HG03558 (cell line): ENCODE measurements at regions not wholly inside any gene's neighbourhood (a gene's known extent, or its start where the extent isn't known, plus 50 kb on each side); places are given as distances from the start of the nearest gene placed in this dataset.
"Not testable (repeated sequence)": the region's sequence is repeated elsewhere in the genome, so short reads cannot be mapped to it uniquely, and the experiment has no call there.

ENCODE experiments used
- ATAC-seq: cut with Tn5 transposase; IDR thresholded peaks from one replicate; pipeline ENCODE4 v1.9.1; 2021; ENCODE audit warnings: moderate number of reproducible peaks; ENCODE audit not compliant: unreplicated experiment; ENCODE audit errors: extremely low read depth

DNA sequence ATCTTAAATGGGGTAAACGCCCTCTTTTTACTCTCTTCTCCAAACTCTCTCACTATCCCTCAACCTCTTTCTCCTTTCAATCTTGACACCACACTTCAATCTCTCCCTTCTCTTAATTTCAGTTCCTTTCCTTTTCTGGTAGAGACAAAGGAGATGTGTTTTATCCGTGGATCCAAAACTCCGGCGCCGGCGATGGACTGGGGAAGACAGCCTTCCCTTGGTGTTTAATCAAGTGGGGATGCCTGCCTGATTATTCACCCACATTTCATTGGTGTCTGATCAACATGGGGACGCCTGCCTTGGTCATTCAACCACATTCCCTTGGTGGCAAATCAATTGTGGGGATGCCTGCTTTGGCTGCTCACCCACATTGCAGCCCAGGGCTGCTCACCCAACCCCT, 205.3 kb upstream of the FKBP1C start:
- ATAC-seq, result not testable (repeated sequence)

DNA sequence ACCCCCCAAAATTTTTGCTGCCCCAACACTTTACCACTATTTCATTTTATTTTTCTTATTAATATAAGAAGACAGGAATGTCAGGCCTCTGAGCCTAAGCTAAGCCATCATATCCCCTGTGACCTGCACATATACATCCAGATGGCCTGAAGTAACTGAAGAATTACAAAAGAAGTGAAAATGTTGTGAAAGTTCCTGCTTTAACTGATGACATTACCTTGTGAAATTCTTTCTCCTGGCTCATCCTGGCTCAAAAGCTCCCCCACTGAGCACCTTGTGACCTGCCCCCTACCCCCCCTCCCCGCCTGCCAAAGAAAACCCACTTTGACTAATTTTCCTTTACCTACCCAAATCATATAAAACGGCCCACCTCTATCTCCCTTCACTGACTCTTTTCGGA, 200.3 kb upstream of the FKBP1C start:
- not testable (repeated sequence) for ATAC-seq

DNA sequence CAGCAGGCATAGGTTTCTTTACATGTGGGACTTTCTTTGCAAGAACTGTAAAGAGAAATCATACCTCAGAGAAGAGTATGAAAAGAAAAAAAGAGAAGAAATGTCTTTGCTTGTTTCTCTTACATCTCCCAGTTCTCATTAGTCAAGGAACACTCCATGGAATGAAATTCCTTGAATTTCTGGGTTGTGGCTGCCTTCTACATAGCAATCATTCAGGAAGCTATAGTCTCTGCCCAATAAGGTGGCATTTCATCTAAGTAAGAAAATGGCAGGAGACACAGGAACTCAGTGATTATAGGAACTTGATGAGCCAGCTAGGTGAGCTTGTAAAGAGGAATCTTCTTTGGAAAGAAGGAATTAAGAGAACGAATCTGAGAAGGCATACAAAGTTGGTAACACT, 197.0 kb upstream of the FKBP1C start:
- no peak for ATAC-seq

DNA sequence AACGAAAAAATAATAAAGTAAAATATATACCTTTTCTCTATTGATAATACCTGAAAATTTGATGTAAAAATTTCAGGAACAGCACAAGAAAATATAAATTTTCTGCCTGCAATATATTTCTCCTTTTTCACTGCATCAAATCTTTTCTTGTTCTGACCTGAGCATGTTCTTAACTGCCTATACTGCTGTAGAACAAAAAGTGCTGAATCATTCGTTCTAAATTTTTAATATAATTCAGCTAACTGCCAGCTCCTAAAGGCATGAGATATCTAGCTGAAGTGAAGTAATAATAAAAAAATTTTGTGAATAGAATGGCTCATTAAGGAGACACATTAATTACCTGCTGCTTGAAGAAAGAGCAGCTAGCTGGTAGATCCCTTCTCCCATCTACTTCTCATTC, 188.6 kb upstream of the FKBP1C start:
- no peak for ATAC-seq

- ATAC-seq, result no peak
Observed at GRCh38 chr6:63023726-63024125, 187.5 kb upstream of the FKBP1C start.

GRCh38 chr6:63049216-63049615, 162.1 kb upstream of the FKBP1C start:
- no peak for ATAC-seq

DNA sequence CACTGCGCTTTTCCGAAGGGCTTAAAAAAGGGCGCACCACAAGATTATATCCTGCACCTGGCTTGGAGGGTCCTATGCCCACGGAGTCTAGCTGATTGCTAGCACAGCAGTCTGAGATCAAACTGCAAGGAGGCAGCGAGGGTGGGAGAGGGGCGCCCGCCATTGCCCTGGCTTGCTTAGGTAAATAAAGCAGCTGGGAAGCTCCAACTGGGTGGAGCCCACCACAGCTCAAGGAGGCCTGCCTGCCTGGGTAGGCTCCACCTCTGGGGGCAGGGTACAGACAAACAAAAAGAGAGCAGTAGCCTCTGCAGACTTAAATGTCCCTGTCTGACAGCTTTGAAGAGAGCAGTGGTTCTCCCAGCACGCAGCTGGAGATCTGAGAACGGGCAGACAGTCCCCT, 158.1 kb upstream of the FKBP1C start:
- not testable (repeated sequence) for ATAC-seq

DNA sequence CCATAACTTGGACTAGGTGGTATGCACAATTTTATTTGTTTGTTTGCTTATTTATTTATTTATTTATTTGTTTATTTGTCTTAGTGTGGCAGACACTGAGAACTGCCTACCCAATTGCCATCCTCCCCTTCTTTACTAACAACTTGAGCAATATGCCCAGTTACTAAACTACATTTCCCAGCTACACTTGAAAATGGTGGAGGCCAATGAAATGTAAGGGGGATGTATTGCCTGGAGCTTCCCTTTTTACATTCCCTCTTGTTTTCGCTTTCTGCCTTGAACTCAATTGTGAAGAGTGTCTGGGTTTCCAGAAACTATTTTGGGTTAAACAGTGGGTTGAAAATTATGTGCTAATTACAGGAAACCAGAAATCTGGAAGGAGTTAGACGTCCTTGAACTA, 152.7 kb upstream of the FKBP1C start:
- no peak for ATAC-seq

GRCh38 chr6:63063631-63064271, 147.5 kb upstream of the FKBP1C start:
- no peak for ATAC-seq

- ATAC-seq, result no peak
Observed at GRCh38 chr6:63066055-63066704, 145.1 kb upstream of the FKBP1C start.

DNA sequence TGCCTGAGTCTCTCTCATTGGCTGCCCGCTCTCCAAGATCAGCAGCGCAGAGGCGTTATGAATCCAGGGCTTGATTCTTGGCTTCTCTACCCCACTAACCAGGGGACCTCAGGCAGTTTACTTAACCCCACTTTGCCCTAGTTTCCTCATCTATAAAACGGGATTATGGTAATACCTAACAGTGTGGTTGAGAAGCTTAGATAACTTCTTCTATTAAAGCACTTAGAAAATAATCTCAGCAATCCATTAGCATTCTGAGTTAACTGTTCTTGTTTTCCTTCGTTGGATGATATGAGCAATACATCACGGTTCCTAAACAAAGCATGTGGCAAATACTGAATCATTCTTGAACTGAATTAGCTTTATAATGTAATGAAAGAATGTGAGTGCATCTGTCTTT, 116.3 kb upstream of the FKBP1C start:
- ATAC-seq, result no peak

GRCh38 chr6:63097222-63097621, 114.0 kb upstream of the FKBP1C start:
- ATAC-seq, result peak; percentile 48

DNA sequence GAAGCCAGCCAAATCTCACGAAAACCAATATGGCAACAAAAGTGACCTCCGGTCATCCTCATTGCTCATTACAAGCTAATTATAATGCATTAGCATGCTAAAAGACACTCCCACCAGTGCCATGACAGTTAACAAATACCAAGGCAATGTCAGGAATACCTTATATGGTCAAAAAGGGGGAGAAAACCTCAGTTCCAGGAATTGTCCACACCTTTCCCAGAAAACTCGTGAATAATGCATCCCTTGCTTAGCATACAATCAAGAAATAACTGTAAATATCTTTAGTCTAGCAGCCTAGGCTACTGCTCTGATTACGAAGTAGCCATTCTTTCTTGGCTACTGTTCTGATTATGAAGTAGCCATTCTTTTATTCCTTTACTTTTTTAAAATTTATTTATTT, 112.5 kb upstream of the FKBP1C start:
- no peak for ATAC-seq

GRCh38 chr6:63099772-63100459, 111.4 kb upstream of the FKBP1C start:
- ATAC-seq, result no peak

DNA sequence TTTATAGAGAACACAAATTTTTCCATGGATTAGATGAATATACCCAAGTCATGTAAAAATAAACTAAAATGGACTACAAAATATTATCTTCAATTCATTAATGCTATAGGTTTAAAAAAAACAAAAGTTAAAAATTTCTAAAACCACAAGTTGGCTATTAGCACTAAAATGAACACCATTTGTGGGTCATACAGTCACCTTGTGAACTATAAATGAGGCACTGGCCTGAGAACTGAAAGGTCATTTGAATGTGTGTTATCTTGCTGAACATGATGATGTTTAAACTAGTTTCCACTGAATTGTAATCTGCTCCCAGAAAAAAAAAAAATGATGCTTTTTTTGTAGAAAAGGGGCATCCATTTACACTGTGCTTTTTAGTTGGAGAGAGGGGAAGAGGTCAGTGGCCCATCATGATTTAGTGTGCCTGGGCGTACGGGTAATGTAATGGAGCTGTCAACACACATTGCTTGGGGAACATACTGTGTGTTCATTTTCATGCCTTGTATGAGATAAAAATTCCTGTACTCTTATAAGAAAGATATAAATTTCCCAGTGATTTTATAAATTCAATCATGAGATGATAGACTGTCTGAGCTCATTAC, 96.6 kb upstream of the FKBP1C start:
- ATAC-seq, result no peak

DNA sequence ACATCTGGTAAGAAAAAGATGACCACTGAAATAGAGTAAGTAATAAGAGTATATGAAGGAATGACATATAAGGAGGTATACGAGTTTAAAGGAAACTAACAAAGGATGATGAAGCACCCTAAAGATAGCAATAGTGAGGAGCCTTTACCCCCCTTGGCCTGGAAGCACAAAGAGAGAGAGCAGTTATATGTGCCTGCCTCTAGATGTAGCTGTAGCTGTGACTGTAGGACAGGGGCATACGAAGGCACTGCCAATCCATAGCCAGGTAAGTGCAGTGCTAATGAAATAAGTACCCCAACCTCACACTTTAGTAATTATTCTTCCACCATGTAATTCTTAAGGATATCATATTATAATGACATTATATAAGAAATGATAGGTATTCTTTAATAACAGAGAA, 90.1 kb upstream of the FKBP1C start:
- ATAC-seq, result no peak

DNA sequence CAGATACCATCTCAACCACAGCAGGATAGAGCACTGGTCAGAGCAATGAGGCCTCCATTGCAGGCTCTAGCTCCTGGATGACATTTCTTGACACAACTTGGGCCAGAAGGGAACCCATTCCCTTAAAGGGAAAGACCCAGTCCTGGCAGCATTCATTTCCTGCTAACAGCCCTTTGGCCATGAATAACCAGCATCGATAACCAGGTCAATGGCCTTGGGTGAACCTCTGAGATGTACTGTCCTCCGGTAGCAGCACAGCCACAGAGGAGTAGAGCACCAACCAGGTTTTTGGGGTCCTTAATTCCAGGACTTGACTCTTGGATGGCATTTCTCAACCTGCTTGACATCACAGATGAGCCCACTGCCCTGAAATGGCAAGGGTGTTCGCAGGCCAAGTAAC, 71.2 kb upstream of the FKBP1C start:
- ATAC-seq, result no peak

DNA sequence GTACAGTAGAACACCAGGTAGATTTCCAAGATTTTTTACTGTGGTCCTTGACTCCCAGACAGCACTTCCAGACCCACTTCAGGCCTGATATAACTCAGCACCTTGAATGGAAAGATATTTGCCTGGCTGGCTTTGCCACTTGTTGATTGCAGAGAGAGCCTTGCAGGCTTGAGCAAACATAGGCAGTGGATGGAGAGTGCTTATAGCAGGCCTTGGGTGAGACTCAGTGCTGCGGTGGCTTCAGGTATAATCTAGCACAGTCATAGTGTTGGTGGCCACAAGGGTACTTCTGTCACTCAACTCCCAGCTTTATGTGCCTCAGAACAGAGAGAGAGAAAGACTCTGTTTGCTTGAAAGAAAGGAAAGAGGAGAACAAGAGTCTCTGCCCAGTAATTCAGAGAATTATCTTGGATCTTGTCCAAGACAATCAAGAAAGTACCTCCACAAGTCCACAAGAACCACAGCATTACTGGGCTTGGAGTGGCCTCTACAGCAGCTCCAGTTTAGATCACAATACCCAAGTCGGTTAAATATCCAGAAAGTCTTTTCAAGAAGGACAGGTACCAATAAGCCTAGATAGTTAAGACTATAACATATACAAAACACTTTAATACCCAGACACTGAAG, 70.5 kb upstream of the FKBP1C start:
- ATAC-seq, result no peak

DNA sequence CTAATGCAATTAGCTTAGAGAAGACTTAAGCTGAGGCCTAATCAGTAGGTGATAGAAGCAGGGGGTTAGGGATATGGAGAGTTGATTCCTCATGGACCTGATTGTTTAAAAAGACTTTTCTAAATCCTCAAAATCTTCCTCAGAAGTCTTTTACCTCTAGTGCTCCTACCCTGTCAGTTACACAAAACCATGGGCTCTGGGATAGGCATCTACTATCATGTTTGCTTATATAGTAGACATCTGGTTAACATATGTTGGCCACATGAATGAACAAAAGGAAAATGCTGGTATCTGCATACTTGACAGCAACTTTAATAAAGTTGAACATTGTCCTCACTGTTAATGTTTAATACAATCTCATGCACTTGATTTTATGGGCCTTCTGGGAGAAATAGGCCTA, 61.5 kb upstream of the FKBP1C start:
- no peak for ATAC-seq

DNA sequence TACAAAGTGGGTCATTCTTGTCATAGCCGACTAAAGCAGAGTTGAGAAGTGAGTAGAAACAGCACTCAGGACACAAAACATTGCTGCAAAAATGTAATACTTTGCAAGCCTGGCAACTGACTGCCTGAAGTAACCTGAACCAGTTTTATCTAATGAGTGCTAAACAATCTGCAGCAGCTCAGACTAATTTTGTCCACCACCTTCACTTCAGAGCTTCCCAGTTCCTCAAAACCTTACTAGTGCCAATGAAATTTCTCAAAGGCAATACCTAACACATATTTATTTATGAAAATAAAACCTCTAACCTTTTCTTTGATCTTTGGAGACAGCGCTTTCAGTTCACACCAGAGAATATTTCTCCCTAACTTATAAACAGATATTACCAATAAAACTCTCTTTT, 56.7 kb upstream of the FKBP1C start:
- ATAC-seq, result no peak
